Tibial nerve (tissue), 3 donors: ENCODE measurements at regions not wholly inside any gene's neighbourhood (a gene's known extent, or its start where the extent isn't known, plus 50 kb on each side); places are given as distances from the start of the nearest gene placed in this dataset.

Source experiments
- EP300 ChIP-seq, 2 donors: sonication (generic); formaldehyde crosslinking; IDR thresholded peaks; one replicate each; pipeline ENCODE4 v1.6.1; 2017; ENCODE audit warnings: antibody characterized with exemption in 2 of 2, mild to moderate bottlenecking in 1 of 2
- POLR2A ChIP-seq, 2 donors: fragments of 450-650 bp; IDR thresholded peaks; one replicate each; pipeline ENCODE4 v1.6.1; 2017; ENCODE audit warnings: antibody characterized with exemption in 2 of 2, mild to moderate bottlenecking in 2 of 2, moderate library complexity in 2 of 2

DNA sequence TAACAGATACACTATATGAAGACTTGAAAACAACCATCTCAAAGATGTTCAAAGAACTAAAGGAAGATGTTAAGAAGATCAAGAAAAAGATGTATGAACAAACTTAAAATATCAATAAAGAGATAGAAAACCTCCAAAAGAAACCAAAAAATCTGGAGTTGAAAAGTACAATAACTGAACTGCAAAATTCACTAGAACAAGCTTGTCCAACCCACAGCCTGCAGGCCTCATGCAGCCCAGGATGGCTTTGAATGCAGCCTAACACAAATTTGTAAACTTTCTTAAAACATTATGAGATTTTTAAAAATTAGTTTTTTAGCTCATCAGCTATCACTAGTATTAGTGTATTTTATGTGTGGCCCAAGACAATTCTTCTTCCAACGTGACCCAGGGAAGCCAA, 77.0 kb upstream of the DCTD start:
- TF ChIP-seq POLR2A (IDR thresholded peaks at IDR 0.05) = no peak
- TF ChIP-seq EP300 (IDR thresholded peaks at IDR 0.05) = no peak
